ENCODE measurements at regions not wholly inside any gene's neighbourhood (a gene's known extent, or its start where the extent isn't known, plus 50 kb on each side); places are given as distances from the start of the nearest gene placed in this dataset.
"Not testable (repeated sequence)": the region's sequence is repeated elsewhere in the genome, so short reads cannot be mapped to it uniquely, and the experiment has no call there.

GRCh38 chr10:113498997-113499396, 53.9 kb upstream of the HABP2 start:
- DNase-seq: peak in 1 of 14 experiments; percentile 1
- H3K27me3 ChIP-seq (ENCODE audit: control insufficient read depth in 1 of 2, insufficient read depth in 2 of 2, low read length in 2 of 2): no peaks in the 10 kb centered on the region
- no peaks in the 10 kb centered on the region for H3K9me3 ChIP-seq (ENCODE audit: control insufficient read depth in 1 of 2, insufficient read depth in 1 of 2, low read length in 2 of 2)
- no peaks in the 10 kb centered on the region for H3K36me3 ChIP-seq (ENCODE audit: insufficient read depth, low read length)
- ATAC-seq (ENCODE audit: poor library complexity): no peak
- no peak overlapping the region for H3K27ac Mint-ChIP-seq
- no peaks in the 10 kb centered on the region for H3K4me1 Mint-ChIP-seq (ENCODE audit: low read depth)
- CTCF ChIA-PET: no interaction called here
- no peak for TF ChIP-seq CTCF (IDR thresholded peaks at IDR 0.05)
- no peak overlapping the region for H3K4me3 Mint-ChIP-seq
- H3K27me3 Mint-ChIP-seq: peaks cover 9% of the 10 kb centered on the region
- no peak overlapping the region for H3K27ac ChIP-seq (ENCODE audit: low read depth in 1 of 2, low read length in 2 of 2)
- POLR2A ChIA-PET: no interaction called here
- no peaks in the 10 kb centered on the region for H3K4me1 ChIP-seq (ENCODE audit: insufficient read depth, low read length)
- H3K36me3 Mint-ChIP-seq (ENCODE audit: low read depth): no peaks in the 10 kb centered on the region
- intact Hi-C loops (cut with DNase I, micrococcal nuclease): no loop called here
- H3K4me3 ChIP-seq (ENCODE audit: low read length): no peak overlapping the region
- no peaks in the 10 kb centered on the region for H3K9me3 Mint-ChIP-seq

GRCh38 chr10:113499806-113500205, 53.0 kb upstream of the HABP2 start:
- ATAC-seq (ENCODE audit: poor library complexity): no peak
- H3K27ac ChIP-seq (ENCODE audit: low read depth in 1 of 2, low read length in 2 of 2): no peak overlapping the region
- no peaks in the 10 kb centered on the region for H3K27me3 ChIP-seq (ENCODE audit: control insufficient read depth in 1 of 2, insufficient read depth in 2 of 2, low read length in 2 of 2)
- Mint-ChIP-seq H3K27ac (no peak overlapping the region), H3K27me3 (peaks cover 9% of the 10 kb centered on the region), H3K9me3 (no peaks in the 10 kb centered on the region), H3K4me3 (no peak overlapping the region), H3K36me3 (ENCODE audit: low read depth) (no peaks in the 10 kb centered on the region), H3K4me1 (ENCODE audit: low read depth) (no peaks in the 10 kb centered on the region)
- no peaks in the 10 kb centered on the region for H3K36me3 ChIP-seq (ENCODE audit: insufficient read depth, low read length)
- H3K9me3 ChIP-seq (ENCODE audit: control insufficient read depth in 1 of 2, insufficient read depth in 1 of 2, low read length in 2 of 2): no peaks in the 10 kb centered on the region
- DNase-seq: no peak
- no peak for TF ChIP-seq CTCF (IDR thresholded peaks at IDR 0.05)
- ChIA-PET CTCF (no interaction called here), POLR2A (no interaction called here)
- intact Hi-C loops (cut with DNase I, micrococcal nuclease): no loop called here
- no peaks in the 10 kb centered on the region for H3K4me1 ChIP-seq (ENCODE audit: insufficient read depth, low read length)
- no peak overlapping the region for H3K4me3 ChIP-seq (ENCODE audit: low read length)

DNA sequence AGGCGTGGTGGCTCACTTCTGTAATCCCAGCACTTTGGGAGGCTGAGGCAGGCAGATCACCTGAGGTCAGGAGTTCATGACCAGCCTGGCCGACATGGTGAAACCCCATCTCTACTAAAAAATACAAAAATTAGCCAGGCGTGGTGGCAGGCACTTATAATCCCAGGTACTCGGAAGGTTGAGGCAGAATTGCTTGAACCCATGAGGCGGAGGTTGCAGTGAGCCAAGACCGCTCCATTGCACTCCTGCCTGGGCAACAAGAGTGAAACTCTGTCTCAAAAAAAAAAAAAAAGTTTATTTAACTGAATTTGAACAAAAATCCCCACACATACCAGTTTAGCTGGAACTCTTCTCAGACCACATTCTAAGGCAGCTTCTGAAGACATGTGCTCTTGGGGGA, 51.8 kb upstream of the HABP2 start:
- H3K36me3 Mint-ChIP-seq (ENCODE audit: low read depth); H3K9me3 ChIP-seq (ENCODE audit: control insufficient read depth in 1 of 2, insufficient read depth in 1 of 2, low read length in 2 of 2); POLR2A ChIA-PET; intact Hi-C loops (cut with DNase I, micrococcal nuclease); H3K27me3 ChIP-seq (ENCODE audit: control insufficient read depth in 1 of 2, insufficient read depth in 2 of 2, low read length in 2 of 2); H3K36me3 ChIP-seq (ENCODE audit: insufficient read depth, low read length); H3K27me3 Mint-ChIP-seq; H3K4me3 Mint-ChIP-seq; H3K27ac ChIP-seq (ENCODE audit: low read depth in 1 of 2, low read length in 2 of 2); H3K4me3 ChIP-seq (ENCODE audit: low read length); CTCF ChIA-PET; H3K9me3 Mint-ChIP-seq; H3K27ac Mint-ChIP-seq; DNase-seq; H3K4me1 ChIP-seq (ENCODE audit: insufficient read depth, low read length); H3K4me1 Mint-ChIP-seq (ENCODE audit: low read depth); ATAC-seq (ENCODE audit: poor library complexity): not testable (repeated sequence)

Measured in CD4-positive, alpha-beta T cell (primary cell).